HG03442 (cell line): ENCODE measurements at regions not wholly inside any gene's neighbourhood (a gene's known extent, or its start where the extent isn't known, plus 50 kb on each side); places are given as distances from the start of the nearest gene placed in this dataset.

Source experiments
- ATAC-seq: cut with Tn5 transposase; IDR thresholded peaks from one replicate; pipeline ENCODE4 v1.9.1; 2021; ENCODE audit warnings: mild to moderate bottlenecking, moderate library complexity; ENCODE audit not compliant: unreplicated experiment

DNA sequence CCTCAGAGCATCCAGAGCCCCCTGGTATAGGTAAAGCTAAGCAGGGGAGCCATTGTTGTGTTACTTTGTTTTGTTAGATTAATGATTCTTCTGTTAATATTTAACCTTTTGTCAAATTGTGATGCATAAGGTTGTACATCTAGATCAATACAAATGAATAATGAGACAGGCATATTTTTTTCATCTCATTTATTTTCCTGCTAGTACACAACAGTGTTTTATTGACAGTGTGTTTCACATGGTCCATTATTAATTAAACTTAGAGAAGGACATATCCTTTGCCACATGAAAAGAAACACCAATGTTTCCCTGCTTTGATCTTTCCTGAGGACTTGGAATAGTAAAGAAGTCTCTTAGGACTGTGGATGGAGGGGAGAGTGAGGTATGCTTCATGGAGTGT is 543.6 kb upstream of the CFAP20DC start:
- no peak for ATAC-seq

DNA sequence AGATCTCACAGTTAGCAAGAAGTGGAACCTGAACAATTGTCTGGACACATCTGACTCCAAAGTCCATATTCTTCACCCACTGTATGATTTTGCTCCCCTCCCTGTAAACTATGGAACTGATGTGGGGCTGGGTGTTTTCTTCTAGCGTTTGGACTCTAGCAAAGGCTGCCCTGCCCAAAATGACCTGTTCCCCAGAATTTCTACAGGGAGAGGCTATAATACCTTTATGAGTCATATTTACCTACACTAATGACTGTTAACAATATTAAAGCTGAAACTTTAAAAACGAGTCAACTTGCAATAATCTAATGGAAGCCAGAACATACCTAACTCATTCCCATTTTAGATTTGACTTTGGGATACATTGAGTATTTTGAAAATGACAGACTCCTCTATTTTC is 531.2 kb upstream of the CFAP20DC start:
- no peak for ATAC-seq

DNA sequence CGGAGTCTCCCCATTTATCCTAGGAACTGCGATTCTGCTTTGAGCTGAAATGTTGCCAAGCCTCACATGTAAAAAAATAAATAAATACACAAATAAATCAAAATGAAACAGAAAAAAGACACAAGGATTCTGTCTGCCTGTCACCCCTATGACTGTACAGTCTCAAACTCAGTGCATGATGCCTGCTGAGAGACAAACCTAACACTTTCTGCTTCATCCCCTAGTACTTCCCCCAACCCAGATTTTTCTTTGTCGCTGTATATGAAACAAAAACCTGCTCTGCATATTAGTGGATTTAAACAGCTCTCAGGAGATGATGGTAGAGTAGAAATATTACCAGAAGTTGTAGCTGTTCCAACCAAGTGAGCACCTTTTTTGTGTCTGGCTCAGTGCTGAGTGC is 530.7 kb upstream of the CFAP20DC start:
- ATAC-seq, result no peak

DNA sequence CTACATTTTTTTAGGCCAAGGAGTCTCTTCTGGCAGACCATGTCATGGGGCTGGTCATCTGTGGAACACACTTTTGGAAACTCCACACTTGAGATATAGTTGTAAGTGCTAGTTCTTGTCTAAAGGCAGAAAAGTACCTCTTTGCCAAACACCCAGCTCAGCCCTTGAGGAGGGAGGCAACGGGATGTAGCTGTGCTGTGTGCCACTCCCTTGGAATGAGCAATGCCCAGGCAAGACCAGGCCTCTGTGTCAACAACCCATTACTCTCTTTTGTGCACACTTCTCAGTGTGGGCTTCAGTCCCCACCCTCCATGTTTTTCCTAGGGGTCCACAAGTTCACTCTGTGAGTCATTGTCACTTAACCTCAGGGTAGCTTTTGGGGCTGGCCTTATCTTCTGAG is 528.3 kb upstream of the CFAP20DC start:
- ATAC-seq, result no peak

DNA sequence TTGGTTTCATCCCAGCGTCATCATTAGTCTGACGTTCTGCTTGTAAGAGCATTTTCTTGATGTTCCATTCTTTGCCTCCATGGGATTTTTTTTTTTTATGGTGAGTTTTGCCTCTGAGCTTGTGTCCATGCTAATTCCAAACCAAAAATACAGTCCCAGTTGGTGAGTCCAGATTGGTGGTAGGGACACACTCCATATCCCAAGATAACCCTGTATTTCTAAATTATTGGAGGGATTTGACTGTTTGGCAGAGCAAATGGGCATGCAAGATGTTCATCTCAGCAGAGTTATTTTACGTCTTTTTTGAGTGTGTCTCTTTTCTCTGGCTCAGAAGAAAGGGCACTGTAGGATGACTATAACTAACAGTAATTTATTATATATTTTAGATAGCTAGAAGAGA is 526.8 kb upstream of the CFAP20DC start:
- ATAC-seq, result no peak

DNA sequence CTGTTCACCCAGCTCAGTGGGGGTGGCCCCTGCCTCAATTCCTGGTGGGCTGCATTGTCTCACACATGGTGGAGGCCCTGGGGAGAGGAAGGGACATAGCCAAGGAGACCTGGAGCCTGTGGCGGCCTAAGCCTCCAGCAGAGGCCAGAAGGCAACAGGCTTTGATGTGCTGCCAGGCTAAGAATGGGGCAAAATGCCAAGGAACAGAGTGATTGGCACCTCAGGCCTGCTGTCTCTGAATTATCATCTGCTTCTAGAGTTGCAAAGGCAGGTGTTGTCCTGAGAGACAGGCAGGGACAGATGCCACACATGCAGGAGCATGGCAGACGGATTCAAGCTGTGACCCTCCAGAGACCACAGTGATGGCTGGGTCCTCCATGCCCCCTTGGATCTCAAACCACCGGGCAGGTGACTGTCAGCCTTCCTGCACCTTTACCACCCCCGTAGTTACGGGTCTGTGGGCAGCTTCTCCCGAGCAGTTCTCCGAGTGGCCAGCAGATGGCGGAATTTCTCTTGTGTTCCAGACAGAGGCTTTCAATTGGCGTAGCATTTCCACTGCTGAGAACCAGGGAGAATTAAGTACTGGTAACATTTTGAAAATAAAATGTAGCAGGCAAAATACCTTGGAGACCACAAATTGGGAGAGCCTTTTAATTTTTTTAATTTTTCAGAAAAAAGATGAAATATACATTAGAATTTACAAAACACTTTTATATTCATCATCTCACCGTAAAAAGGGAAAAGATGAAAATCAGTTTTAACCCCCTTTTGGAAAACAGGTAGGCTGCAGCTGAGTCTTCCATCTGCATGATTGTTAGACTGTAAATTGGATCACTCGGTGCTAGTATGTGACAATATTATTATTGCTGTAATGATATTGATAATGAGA is 525.5 kb upstream of the CFAP20DC start:
- peak; percentile 81 for ATAC-seq

DNA sequence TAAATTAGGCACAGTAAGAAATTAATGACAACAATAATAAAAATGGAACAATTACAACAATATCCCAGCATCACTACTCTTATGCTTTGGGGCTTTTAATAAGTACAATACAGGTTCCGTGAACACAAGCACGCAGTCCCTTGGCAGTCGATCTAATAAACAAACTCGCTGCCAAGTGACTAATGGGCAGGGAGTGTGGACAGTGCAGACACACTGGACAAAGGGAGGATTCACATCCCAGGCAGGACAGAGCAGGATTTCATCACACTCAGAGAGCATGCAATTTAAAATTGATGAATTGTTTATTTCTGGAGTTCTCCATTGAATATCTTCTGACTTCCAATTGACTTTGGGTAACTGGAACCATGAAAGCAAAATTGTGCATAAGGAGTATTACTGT is 524.1 kb upstream of the CFAP20DC start:
- no peak for ATAC-seq

DNA sequence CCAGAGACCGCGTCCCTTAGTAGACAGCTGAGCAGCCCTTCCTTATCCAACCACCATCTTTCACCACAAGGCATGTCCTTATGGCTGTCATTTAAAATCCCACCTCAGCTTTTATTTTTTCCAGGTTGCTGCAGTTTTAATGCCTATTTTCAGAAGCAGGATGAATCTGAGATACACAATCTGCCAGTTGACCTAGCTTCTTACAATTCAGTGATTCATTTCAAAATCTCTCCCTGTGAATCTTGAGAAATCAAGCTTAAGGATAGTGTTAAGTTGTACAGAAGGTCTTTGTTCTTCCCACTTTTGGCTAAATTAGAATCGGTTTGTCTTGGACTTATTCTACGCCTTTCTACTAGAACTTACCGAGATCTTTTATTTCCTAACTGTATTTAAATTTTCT is 522.3 kb upstream of the CFAP20DC start:
- no peak for ATAC-seq

DNA sequence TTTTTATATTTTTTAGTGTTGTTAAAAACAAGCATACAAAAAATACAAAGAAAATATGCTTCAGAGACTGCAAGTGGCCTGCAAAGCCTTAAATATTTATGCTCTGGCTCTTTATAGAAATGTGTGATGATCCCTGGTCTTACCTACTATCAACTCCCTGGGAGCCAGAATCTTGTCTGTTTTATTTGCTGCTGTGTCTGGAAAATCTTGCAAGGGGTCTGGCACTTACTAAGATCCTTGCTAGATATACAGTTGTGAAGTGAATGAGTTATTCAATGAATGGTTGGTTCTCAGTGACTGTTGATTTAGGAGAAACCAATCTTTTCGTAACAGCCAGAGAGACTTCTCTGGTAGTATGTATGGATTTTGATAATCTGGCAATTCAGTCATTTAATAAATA is 521.0 kb upstream of the CFAP20DC start:
- no peak for ATAC-seq

DNA sequence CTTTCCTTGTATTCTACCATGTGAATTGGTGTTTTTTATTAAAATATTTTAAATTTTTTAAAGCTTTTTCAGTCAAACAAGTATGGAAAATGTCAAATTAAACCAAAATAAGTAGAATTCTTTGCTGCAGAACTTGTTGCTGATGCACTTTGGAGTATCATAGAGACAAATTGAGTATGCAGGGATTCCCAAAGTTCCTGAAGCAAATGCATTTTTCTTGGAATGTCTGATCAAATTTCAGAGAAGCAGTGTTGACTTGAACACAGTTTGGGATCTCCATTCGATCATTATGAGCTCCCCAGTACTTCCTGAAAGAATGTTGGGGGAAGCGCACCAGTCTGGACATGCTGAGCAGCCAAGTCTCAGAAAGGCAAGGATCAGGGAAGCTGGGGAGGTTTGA is 517.8 kb upstream of the CFAP20DC start:
- no peak for ATAC-seq

DNA sequence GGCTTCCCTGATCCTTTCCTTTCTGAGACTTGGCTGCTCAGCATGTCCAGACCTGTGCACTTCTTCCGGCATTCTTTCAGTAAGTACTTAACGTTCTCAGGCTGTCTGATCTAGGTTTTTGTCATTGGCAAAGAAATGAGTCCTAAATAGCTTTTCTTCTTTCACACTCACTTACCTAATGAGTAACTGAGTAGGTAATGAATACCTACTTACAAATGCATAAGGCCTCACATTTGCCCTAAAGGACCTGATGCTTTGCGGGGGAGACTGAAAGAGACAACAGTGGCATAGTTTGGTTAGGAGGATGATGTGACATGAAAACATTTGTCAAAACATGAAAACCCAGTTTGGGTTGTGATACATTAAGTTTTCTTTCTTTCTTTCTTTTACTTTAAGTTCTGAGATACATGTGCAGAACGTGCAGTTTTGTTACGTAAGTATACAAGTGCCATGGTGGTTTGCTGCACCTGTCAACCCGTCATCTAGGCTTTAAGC is 516.7 kb upstream of the CFAP20DC start:
- peak; percentile 97 for ATAC-seq

DNA sequence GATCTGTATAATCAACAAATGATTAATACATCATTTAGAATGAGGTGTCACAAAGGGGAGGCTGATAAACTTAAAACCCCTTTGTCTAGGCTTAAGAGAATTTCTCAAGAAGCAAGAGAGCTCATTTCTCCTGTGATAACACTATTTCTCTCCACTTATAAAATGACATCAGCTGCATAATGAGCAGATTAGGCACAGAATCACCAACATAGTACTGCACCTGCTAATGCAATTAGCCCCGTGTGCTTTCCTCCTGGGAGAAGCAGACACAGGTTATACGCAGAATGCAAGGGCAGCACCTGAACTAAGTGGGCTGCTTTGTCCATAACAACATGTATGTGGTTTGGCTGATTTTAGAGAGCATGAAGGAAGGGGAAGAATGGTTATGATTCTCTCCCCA is 515.3 kb upstream of the CFAP20DC start:
- no peak for ATAC-seq

DNA sequence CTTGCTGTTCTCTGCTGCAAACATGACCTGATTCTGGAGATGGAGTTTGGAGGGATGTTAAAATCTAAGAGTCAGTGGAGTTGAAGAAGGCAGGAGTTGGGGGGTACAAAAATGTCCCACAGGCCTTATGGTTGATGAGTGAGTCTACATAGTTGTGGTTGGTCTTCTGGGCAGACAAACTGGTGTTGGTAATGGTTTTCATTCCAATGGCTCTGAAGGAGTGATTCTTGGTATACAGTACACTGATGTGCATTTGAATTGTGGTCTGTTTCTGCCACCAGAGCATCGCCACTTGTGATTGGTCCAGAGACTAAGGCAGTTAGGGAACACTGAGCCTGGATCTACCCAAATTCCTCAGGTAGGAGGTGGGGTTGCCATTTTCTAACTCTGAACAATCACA is 514.1 kb upstream of the CFAP20DC start:
- no peak for ATAC-seq

DNA sequence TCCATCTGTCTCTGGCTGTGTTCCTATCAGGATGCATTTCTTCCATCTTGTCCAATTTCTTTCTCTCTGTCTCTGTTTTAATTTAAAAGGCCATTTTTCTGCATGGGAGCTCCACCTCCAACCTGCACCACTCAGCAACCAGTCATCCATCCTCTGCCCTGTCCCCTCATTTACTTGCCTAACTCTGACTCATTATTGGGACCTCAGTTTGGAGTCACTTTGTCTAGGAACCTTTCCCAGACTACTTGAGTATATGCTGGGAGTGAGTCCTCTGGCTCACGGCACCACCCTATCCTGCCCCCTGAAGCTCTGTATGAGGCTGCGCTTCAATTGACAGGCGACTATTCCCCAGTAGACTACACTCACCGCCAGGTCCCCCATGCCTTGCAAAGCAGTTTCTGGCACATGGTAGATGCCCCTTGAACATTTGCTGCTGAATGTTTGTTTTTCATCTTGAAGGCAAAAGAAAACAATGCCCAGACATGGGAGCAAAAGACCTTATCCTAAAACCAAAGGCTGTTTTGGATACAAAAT is 513.3 kb upstream of the CFAP20DC start:
- no peak for ATAC-seq

DNA sequence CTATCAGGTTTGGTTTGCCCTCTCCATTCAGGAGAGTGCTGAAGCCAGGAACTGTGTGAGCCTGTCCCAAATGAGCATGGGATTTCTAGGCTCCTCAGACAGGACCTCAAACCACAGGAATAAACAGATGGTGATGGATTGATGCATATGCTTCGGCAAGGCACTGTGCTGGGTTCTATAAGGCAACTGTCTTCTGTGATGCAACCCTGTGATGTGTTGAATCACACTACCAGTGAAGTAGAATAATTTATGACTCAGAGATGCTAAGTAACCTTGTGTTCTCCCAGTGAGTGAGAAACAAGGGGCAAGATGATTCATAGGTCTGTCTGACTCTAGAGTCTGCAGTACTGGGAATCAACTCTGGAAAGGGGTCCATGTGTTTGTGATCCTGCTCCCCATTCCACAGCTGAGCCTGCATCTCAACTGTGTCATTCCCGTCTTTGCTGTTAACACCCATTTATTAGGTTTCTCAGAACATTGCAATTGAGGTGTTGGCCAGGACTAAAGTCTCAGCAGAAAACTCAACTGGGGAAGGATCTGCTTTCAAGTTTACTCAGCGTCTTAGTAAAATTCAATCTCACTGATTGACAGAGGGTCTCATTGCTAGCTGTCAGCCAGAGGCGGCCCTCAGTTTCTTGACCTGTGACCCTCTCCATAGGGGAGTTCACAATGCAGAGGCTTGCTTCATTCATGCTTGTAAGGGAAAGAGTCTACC is 510.1 kb upstream of the CFAP20DC start:
- no peak for ATAC-seq

DNA sequence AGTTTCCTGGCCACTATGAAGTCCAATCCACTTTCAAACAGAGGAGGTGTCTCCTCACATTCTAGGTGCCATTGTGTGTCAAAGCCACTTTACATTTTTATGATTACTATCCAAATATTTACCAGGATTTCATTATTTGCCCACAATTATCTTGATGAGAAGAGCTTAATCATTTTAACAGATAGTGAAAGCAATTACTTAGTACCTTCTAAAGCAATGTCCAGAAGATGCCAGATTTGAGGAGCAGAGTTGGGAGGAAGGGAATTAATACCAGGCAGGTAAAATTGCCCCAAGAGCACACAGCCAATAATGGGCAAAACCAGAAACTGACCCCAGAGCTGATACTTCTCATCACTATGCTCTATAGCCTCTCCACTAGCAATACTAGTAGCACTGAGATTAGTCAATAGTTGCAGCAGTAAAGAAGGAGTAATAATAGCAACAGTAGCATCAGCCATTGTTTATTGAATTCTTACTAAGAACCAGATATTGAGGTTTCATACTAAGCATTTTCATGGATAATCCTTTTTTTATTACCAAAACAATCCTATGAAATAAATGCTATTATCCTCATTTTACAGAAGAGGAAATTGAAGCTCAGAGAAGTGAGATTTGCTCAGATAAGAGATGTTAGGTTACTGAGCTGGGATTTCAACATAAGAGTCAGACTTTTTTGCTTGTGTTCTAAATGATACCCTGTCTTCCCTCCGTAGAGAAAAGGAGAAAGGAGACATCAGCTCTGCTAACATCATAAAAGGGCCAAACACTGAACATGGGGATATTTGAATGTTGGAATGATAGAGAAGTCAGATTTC is 509.3 kb upstream of the CFAP20DC start:
- no peak for ATAC-seq

DNA sequence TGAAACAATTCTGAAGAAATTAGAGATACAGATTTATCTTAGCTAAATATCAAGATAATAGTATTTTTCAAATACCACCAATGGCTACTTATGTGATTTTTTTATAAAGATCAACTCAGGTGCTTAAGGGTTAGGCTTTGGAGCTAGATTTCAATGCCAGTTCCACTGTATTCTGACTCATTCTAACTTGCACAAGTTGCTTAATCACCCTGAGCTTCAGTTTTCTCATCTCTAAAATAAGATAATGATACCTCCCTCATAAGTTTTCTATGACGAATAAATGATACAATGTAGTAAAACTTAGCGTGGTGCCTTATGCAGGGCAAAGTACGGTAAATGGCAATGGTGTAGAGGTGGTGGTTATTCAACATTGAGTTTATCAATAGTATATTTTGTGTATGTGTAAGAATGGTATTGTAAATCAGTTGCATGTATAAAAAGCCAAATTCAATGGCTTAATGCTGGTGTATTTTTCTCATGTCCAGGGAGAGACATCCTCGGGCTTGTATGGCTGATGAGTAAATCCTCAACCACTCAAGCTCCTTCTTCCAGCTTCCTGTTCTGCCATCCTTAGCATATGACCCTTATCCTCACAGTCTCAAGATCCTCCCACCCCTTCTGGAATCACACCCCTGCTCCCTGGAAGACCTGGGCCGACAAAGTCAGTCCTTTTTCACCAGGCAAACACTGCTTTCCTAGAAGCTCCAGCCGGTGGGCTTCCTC is 505.9 kb upstream of the CFAP20DC start:
- ATAC-seq, result no peak

DNA sequence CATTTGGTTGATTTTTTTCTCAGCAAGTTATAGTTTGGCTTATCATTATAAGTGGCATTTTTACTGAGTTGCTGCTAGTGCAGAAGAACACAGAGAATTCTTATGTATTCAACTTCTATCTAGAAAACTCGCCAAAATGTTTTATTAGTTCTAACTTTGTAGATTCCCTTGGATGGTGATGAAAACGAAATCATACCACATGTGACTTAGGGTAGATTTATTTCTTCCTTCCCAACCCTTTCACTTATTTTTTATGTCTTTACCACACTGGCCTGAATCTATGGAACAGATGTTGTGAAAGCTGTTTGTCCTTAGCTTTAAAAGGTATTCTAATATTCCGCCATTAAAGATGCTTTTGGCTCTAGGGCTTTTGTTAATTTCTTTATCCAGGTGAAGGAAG is 503.3 kb upstream of the CFAP20DC start:
- no peak for ATAC-seq

DNA sequence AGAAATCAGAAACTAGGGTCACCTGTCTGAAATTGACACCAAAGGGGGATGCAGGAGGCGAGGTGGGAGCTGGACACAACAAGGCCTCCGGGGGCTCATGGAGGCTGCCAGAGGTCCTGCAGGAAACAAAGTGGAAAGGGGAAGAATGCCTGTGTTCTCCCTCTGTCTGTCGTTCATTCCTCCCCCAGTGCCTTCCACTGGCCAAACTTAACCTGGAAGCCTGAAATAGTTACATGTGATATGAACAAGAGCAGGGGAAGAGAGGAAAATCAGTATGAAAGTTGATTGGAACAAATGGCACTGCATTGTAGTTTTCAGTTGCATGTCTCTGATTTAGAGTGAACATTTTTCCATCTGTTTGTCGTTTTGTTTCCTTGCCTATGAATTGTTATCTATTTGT is 502.0 kb upstream of the CFAP20DC start:
- no peak for ATAC-seq

DNA sequence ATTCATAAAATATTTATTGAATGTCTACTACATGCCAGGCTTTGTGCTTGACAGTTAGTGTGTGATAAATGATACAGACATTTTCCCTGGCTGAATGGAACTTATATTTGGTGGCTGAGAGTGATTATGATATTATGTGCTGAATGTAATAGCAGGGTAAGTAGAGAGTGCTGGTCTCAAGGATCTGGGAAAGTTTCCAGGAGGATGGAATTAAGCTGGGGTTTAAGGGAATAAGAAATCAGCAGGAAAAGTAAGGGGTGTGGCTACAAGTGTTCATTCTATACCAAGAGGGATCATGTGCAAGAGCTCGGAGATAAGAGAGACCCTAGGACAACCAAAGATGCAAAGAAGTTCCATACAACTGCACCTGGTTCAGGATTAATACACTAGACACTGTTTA is 500.1 kb upstream of the CFAP20DC start:
- no peak for ATAC-seq
